Ovary (tissue), 7 donors: ENCODE measurements at regions not wholly inside any gene's neighbourhood (a gene's known extent, or its start where the extent isn't known, plus 50 kb on each side); places are given as distances from the start of the nearest gene placed in this dataset.

Experiments used
- DNase-seq, 5 donors: peaks; one replicate each; pipeline ENCODE4 v3.0.0-alpha.2; 2019 to 2020
- H3K27ac ChIP-seq, 2 donors: fragments of 200-600 bp; one replicate each; pipeline versions ENCODE4 v1.5.1 to v1.8.0; 2019 to 2022
- H3K27me3 ChIP-seq: fragments of 200-600 bp; one replicate; pipeline ENCODE4 v1.8.0; 2022
- H3K36me3 ChIP-seq: fragments of 200-600 bp; sonication (generic); one replicate; pipeline ENCODE4 v1.5.1; 2019
- H3K4me1 ChIP-seq: one replicate; pipeline ENCODE4 v1.8.1; 2013; ENCODE audit warnings: mild to moderate bottlenecking, moderate library complexity; ENCODE audit not compliant: insufficient read depth
- H3K4me3 ChIP-seq: fragments of 200-600 bp; sonication (generic); one replicate; pipeline ENCODE4 v1.5.1; 2017
- H3K9me3 ChIP-seq, 2 donors: fragments of 200-600 bp in 1 of 2; sonication (generic) in 1 of 2; one replicate each; pipeline versions ENCODE4 v1.5.1 to v1.8.1; 2013 to 2019; ENCODE audit warnings: mild to moderate bottlenecking in 1 of 2, moderate library complexity in 1 of 2
- CTCF ChIP-seq, 3 donors: fragments of 450-650 bp in 2 of 3; fragments of 200-600 bp in 1 of 3; IDR thresholded peaks; one replicate each; pipeline versions ENCODE4 v1.5.1 to v1.8.0; 2016 to 2022; ENCODE audit warnings: antibody characterized with exemption in 3 of 3, mild to moderate bottlenecking in 1 of 3
- EP300 ChIP-seq: sonication (generic); formaldehyde crosslinking; IDR thresholded peaks from one replicate; pipeline ENCODE4 v1.6.1; 2017; ENCODE audit warnings: antibody characterized with exemption
- POLR2A ChIP-seq: fragments of 450-650 bp; IDR thresholded peaks from one replicate; pipeline ENCODE4 v1.6.1; 2017; ENCODE audit warnings: antibody characterized with exemption, mild to moderate bottlenecking, moderate library complexity
- WGBS, 3 donors: extraction: QIAGEN DNeasy Blood & Tissue Kit in 1 of 3; methylation state at CpG; one replicate each; pipeline versions ENCODE4 v1.1.5 to v1.1.7; 2013 to 2017; 5-methylcytosine and 5-hydroxymethylcytosine counted together
- intact Hi-C, 4 donors: fragments of 100-400 bp; cut with DNase I; formaldehyde crosslinking; loops; one replicate each; pipeline versions ENCODE4 v1.11.0 to v1.15.1; 2022 to 2023
- donor health status: DM: no; HTN: no; CAD: no; lungs with moderate emphysema.
- donor health status: DM: no; HTN: no; CAD: no.
- donor health status: Bipolar disorder and iron deficiency.
- donor health status: DM: no; HTN: no; CAD: no.
- donor health status: DM: yes; HTN: yes; CAD: no.

GRCh38 chr13:83738407-83738806 lies 143.9 kb downstream of the SLITRK1 start:
- 79 to 87% (median 84%) methylated on average over 4 of the region's 4 CpGs for WGBS, 3 donors
- TF ChIP-seq POLR2A = no peak
- TF ChIP-seq EP300 = no peak
- no peak for TF ChIP-seq CTCF (IDR thresholded peaks at IDR 0.05)
- DNase-seq = no peak

GRCh38 chr13:83733293-83733692 lies 149.0 kb downstream of the SLITRK1 start:
- intact Hi-C loops = no loop called here
- no peaks in the 10 kb centered on the region for H3K36me3 ChIP-seq
- no peak for DNase-seq
- TF ChIP-seq EP300 (no peak), CTCF (IDR thresholded peaks at IDR 0.05) (no peak), POLR2A (no peak)
- H3K27ac ChIP-seq = no peak overlapping the region
- no peak overlapping the region for H3K4me3 ChIP-seq
- no peaks in the 10 kb centered on the region for H3K27me3 ChIP-seq
- no peaks in the 10 kb centered on the region for H3K4me1 ChIP-seq
- H3K9me3 ChIP-seq = no peaks in the 10 kb centered on the region

More at GRCh38 chr13:83738407-83738806, 143.9 kb downstream of the SLITRK1 start:
- H3K36me3 ChIP-seq = no peaks in the 10 kb centered on the region
- H3K4me1 ChIP-seq = no peaks in the 10 kb centered on the region
- H3K4me3 ChIP-seq = no peak overlapping the region
- H3K9me3 ChIP-seq = no peaks in the 10 kb centered on the region
- no peak overlapping the region for H3K27ac ChIP-seq
- intact Hi-C loops = no loop called here
- no peaks in the 10 kb centered on the region for H3K27me3 ChIP-seq

- Histone ChIP-seq H3K4me3 (no peak overlapping the region), H3K27me3 (no peaks in the 10 kb centered on the region), H3K4me1 (no peaks in the 10 kb centered on the region), H3K36me3 (no peaks in the 10 kb centered on the region), H3K9me3 (no peaks in the 10 kb centered on the region), H3K27ac (no peak overlapping the region)
- intact Hi-C loops = no loop called here
- no peak for DNase-seq
- 27 to 46% (median 29%) methylated on average over 3 of the region's 3 CpGs for WGBS, 3 donors
- no peak for TF ChIP-seq EP300
- no peak for TF ChIP-seq POLR2A
- TF ChIP-seq CTCF (IDR thresholded peaks at IDR 0.05) = no peak
Measured at GRCh38 chr13:83732755-83733154, 149.5 kb downstream of the SLITRK1 start.

- Histone ChIP-seq H3K36me3 (no peaks in the 10 kb centered on the region), H3K27ac (no peak overlapping the region), H3K4me3 (no peak overlapping the region), H3K27me3 (no peaks in the 10 kb centered on the region), H3K9me3 (no peaks in the 10 kb centered on the region), H3K4me1 (no peaks in the 10 kb centered on the region)
- TF ChIP-seq CTCF (IDR thresholded peaks at IDR 0.05) (no peak), POLR2A (no peak), EP300 (no peak)
- no peak for DNase-seq
- intact Hi-C loops = no loop called here
- WGBS, 3 donors = 76 to 90% (median 82%) methylated on average over 1 of the region's 1 CpG
Measured at GRCh38 chr13:83731113-83731512, 151.2 kb downstream of the SLITRK1 start.

GRCh38 chr13:83730674-83731073 lies 151.6 kb downstream of the SLITRK1 start:
- TF ChIP-seq POLR2A (no peak), EP300 (no peak), CTCF (IDR thresholded peaks at IDR 0.05) (no peak)
- Histone ChIP-seq H3K4me1 (no peaks in the 10 kb centered on the region), H3K9me3 (no peaks in the 10 kb centered on the region), H3K27ac (no peak overlapping the region), H3K27me3 (no peaks in the 10 kb centered on the region), H3K36me3 (no peaks in the 10 kb centered on the region), H3K4me3 (no peak overlapping the region)
- no peak for DNase-seq
- intact Hi-C loops = no loop called here
- 81 to 86% (median 81%) methylated on average over 6 of the region's 6 CpGs for WGBS, 3 donors
